Neural cell (in vitro differentiated cells): ENCODE measurements at regions not wholly inside any gene's neighbourhood (a gene's known extent, or its start where the extent isn't known, plus 50 kb on each side); places are given as distances from the start of the nearest gene placed in this dataset.
A peak's percentile ranks its signal among the peaks of the same experiment; 100 is the strongest.

Experiments used
- H2AFZ ChIP-seq: fragments of 200-600, 300-800 bp; sonication (generic), shearing (Covaris generic); 2 replicates; pipeline ENCODE4 v1.6.0; 2014; ENCODE audit warnings: low read depth, mild to moderate bottlenecking, antibody characterized with exemption, low read length, moderate library complexity
- H3F3A ChIP-seq: fragments of 200-600 bp; shearing (Covaris generic); 2 replicates; pipeline ENCODE4 v1.6.1; 2016; ENCODE audit warnings: mild to moderate bottlenecking, moderate library complexity, mixed read lengths, antibody characterized with exemption, low read length; ENCODE audit not compliant: insufficient read depth, poor library complexity, severe bottlenecking
- H3K27ac ChIP-seq: fragments of 200-600, 300-800 bp; sonication (generic), shearing (Covaris generic); 2 replicates; pipeline ENCODE4 v1.5.1; 2014; ENCODE audit warnings: mild to moderate bottlenecking, low read length, moderate library complexity
- H3K27me3 ChIP-seq: fragments of 300-800, 200-600 bp; sonication (generic), shearing (Covaris generic); 2 replicates; pipeline ENCODE4 v1.6.0; 2014; ENCODE audit warnings: mild to moderate bottlenecking, low read depth, low read length, moderate library complexity; ENCODE audit not compliant: insufficient read depth
- H3K36me3 ChIP-seq: fragments of 300-800, 200-600 bp; sonication (generic), shearing (Covaris generic); 2 replicates; pipeline ENCODE4 v1.5.1; 2014; ENCODE audit warnings: mild to moderate bottlenecking, antibody characterized with exemption, low read length, moderate library complexity; ENCODE audit not compliant: insufficient read depth
- H3K4me2 ChIP-seq: fragments of 300-800, 200-600 bp; sonication (generic), shearing (Covaris generic); 2 replicates; pipeline ENCODE4 v1.6.0; 2014; ENCODE audit warnings: mild to moderate bottlenecking, low read length
- H3K4me3 ChIP-seq: fragments of 300-800, 200-600 bp; sonication (generic), shearing (Covaris generic); 2 replicates; pipeline ENCODE4 v1.5.1; 2014; ENCODE audit warnings: mild to moderate bottlenecking, low read length, moderate library complexity
- H3K79me2 ChIP-seq: fragments of 200-600 bp; shearing (Covaris generic); replicated peaks from 2 replicates; pipeline ENCODE4 v1.6.0; 2014; ENCODE audit warnings: mild to moderate bottlenecking, low read length, moderate library complexity; ENCODE audit not compliant: insufficient read depth
- H3K9ac ChIP-seq: fragments of 300-800, 200-600 bp; sonication (generic), shearing (Covaris generic); 2 replicates; pipeline ENCODE4 v1.6.1; 2016; ENCODE audit warnings: mild to moderate bottlenecking, low read length, mixed read lengths
- H3K9me2 ChIP-seq: fragments of 200-600 bp; shearing (Covaris generic); 2 replicates; pipeline ENCODE4 v1.6.1; 2016; ENCODE audit warnings: mild to moderate bottlenecking, low read length, mixed read lengths; ENCODE audit not compliant: insufficient read depth
- H3K9me3 ChIP-seq: fragments of 200-600, 300-800 bp; sonication (generic), shearing (Covaris generic); 2 replicates; pipeline ENCODE4 v1.6.1; 2016; ENCODE audit warnings: mild to moderate bottlenecking, mixed run types, low read length, moderate library complexity, mixed read lengths
- H4K20me1 ChIP-seq: fragments of 200-600 bp; shearing (Covaris generic); 2 replicates; pipeline ENCODE4 v1.6.1; 2016; ENCODE audit warnings: mild to moderate bottlenecking, mixed run types; ENCODE audit not compliant: insufficient read depth
- EP300 ChIP-seq: fragments of 450-650 bp; conservative IDR thresholded peaks from 2 replicates; pipeline ENCODE4 v1.6.1; 2014; ENCODE audit warnings: antibody characterized with exemption, mild to moderate bottlenecking, moderate library complexity; ENCODE audit not compliant: poor library complexity, severe bottlenecking
- EZH2 ChIP-seq: fragments of 200-600, 300-800 bp; shearing (Covaris generic), sonication (generic); IDR thresholded peaks from 2 replicates; pipeline ENCODE4 v1.6.1; 2014; ENCODE audit warnings: antibody characterized with exemption, low read length, borderline replicate concordance, mild to moderate bottlenecking; ENCODE audit not compliant: insufficient read depth, poor library complexity, severe bottlenecking
- MXI1 ChIP-seq: fragments of 450-650 bp; conservative IDR thresholded peaks from 2 replicates; pipeline ENCODE4 v1.6.1; 2014; ENCODE audit warnings: antibody characterized with exemption, mild to moderate bottlenecking; ENCODE audit not compliant: poor library complexity, severe bottlenecking
- POLR2AphosphoS5 ChIP-seq: IDR thresholded peaks from 2 replicates; pipeline ENCODE4 v1.6.1; 2012
- RAD21 ChIP-seq: fragments of 450-650 bp; conservative IDR thresholded peaks from 2 replicates; pipeline ENCODE4 v1.6.1; 2014; ENCODE audit warnings: antibody characterized with exemption, mild to moderate bottlenecking, moderate library complexity
- SMC3 ChIP-seq: fragments of 450-650 bp; conservative IDR thresholded peaks from 2 replicates; pipeline ENCODE4 v1.6.1; 2014; ENCODE audit warnings: antibody characterized with exemption, mild to moderate bottlenecking, moderate library complexity; ENCODE audit not compliant: poor library complexity
- TAF1 ChIP-seq: IDR thresholded peaks from 2 replicates; pipeline ENCODE4 v1.6.1; 2012; ENCODE audit warnings: low read depth
- TF ChIP-seq, protein P1 (sequence below): fragments of 450-650 bp; IDR thresholded peaks from 2 replicates; pipeline ENCODE4 v1.5.1; 2014; ENCODE audit warnings: antibody characterized with exemption, mild to moderate bottlenecking, moderate library complexity; ENCODE audit not compliant: poor library complexity, severe bottlenecking
- TF ChIP-seq, protein P2 (sequence below): IDR thresholded peaks from 2 replicates; pipeline ENCODE4 v1.6.1; 2012; ENCODE audit warnings: borderline replicate concordance

DNA sequence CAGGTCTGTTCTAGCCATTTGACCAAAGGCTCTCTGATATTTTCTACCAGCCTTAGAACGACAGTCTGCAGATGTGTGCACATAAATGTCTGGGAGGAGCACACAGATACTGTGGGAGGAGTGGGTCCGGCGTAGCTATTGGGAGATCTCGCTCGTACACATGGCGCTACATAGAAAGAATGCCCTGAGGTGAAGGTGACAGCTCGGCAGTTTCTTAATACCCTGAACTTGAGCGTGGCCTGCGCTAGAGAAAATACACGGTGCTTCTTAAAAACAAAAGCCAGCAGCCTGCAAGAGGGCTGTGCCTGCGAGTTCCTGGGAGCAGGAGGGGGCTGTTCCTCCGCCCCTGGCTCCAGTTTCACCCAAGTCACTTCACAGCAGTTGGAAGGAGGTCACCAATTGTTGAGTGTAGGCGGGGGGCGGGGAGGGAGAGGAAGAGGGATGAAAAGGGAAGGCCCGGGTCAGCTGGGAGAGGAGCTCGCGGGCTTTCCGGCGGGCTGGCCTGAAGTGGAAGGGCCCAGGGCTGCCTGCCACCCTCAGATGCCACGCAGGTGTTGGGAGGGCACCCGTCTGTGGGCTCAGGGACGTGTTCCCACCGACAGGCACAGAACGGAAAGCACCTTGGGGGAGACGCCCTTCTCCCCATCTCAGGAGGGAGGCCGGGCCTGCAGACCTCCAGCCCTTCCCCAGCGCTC is 124.7 kb upstream of the ZNF516 start:
- no peaks in the 10 kb centered on the region for H3K9me3 ChIP-seq
- TF ChIP-seq, protein P1, sequence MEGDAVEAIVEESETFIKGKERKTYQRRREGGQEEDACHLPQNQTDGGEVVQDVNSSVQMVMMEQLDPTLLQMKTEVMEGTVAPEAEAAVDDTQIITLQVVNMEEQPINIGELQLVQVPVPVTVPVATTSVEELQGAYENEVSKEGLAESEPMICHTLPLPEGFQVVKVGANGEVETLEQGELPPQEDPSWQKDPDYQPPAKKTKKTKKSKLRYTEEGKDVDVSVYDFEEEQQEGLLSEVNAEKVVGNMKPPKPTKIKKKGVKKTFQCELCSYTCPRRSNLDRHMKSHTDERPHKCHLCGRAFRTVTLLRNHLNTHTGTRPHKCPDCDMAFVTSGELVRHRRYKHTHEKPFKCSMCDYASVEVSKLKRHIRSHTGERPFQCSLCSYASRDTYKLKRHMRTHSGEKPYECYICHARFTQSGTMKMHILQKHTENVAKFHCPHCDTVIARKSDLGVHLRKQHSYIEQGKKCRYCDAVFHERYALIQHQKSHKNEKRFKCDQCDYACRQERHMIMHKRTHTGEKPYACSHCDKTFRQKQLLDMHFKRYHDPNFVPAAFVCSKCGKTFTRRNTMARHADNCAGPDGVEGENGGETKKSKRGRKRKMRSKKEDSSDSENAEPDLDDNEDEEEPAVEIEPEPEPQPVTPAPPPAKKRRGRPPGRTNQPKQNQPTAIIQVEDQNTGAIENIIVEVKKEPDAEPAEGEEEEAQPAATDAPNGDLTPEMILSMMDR = no peak
- TF ChIP-seq TAF1 = no peak
- TF ChIP-seq RAD21 = no peak
- TF ChIP-seq, protein P2, sequence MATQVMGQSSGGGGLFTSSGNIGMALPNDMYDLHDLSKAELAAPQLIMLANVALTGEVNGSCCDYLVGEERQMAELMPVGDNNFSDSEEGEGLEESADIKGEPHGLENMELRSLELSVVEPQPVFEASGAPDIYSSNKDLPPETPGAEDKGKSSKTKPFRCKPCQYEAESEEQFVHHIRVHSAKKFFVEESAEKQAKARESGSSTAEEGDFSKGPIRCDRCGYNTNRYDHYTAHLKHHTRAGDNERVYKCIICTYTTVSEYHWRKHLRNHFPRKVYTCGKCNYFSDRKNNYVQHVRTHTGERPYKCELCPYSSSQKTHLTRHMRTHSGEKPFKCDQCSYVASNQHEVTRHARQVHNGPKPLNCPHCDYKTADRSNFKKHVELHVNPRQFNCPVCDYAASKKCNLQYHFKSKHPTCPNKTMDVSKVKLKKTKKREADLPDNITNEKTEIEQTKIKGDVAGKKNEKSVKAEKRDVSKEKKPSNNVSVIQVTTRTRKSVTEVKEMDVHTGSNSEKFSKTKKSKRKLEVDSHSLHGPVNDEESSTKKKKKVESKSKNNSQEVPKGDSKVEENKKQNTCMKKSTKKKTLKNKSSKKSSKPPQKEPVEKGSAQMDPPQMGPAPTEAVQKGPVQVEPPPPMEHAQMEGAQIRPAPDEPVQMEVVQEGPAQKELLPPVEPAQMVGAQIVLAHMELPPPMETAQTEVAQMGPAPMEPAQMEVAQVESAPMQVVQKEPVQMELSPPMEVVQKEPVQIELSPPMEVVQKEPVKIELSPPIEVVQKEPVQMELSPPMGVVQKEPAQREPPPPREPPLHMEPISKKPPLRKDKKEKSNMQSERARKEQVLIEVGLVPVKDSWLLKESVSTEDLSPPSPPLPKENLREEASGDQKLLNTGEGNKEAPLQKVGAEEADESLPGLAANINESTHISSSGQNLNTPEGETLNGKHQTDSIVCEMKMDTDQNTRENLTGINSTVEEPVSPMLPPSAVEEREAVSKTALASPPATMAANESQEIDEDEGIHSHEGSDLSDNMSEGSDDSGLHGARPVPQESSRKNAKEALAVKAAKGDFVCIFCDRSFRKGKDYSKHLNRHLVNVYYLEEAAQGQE = no peak
- no peak for TF ChIP-seq POLR2AphosphoS5
- no peak for TF ChIP-seq SMC3
- TF ChIP-seq EZH2 = no peak
- H4K20me1 ChIP-seq = no peaks in the 10 kb centered on the region
- no peaks in the 10 kb centered on the region for H3K9me2 ChIP-seq
- no peak overlapping the region for H2AFZ ChIP-seq
- H3K36me3 ChIP-seq = no peaks in the 10 kb centered on the region
- H3K9ac ChIP-seq = peak overlapping the region; percentile 2
- no peaks in the 10 kb centered on the region for H3K79me2 ChIP-seq
- H3K4me3 ChIP-seq = no peak overlapping the region
- no peaks in the 10 kb centered on the region for H3F3A ChIP-seq
- H3K4me2 ChIP-seq = no peak overlapping the region
- no peak overlapping the region for H3K27ac ChIP-seq
- no peaks in the 10 kb centered on the region for H3K27me3 ChIP-seq

DNA sequence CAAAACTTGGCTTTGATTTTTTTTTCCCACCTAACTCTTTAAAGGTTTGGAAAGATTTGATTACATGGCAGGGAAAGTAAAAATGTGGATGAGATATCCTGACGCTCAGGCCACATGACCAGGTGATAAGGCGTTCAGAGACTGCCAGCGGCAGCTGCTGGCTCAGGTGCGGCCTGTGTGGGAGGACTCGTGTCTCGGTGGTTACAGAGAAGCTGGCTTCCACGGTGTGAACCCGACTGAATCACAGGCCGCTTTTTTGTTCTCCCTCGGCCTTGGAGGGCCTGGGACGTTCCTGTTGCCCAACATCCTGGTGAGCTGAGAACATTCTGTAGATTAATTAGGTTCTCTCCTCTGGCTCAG is 124.2 kb upstream of the ZNF516 start:
- no peak for TF ChIP-seq TAF1
- no peak for TF ChIP-seq SMC3
- TF ChIP-seq, protein P1 = no peak
- TF ChIP-seq EZH2 = no peak
- no peak for TF ChIP-seq EP300
- no peak for TF ChIP-seq MXI1
- TF ChIP-seq, protein P2 = no peak
- no peak for TF ChIP-seq RAD21
- TF ChIP-seq POLR2AphosphoS5 = no peak
- peak overlapping the region; percentile 2 for H3K9ac ChIP-seq
- H3K4me2 ChIP-seq = no peak overlapping the region
- H3F3A ChIP-seq = no peaks in the 10 kb centered on the region
- no peak overlapping the region for H3K27ac ChIP-seq
- H2AFZ ChIP-seq = no peak overlapping the region
- H3K4me3 ChIP-seq = no peak overlapping the region
- H3K27me3 ChIP-seq = no peaks in the 10 kb centered on the region
- no peaks in the 10 kb centered on the region for H3K79me2 ChIP-seq
- H3K9me3 ChIP-seq = no peaks in the 10 kb centered on the region
- no peaks in the 10 kb centered on the region for H3K36me3 ChIP-seq
- no peaks in the 10 kb centered on the region for H4K20me1 ChIP-seq
- H3K9me2 ChIP-seq = no peaks in the 10 kb centered on the region
